NCI-H146 treated with DMSO at 0.1 percent for 48 hours (cell line): ENCODE measurements at regions not wholly inside any gene's neighbourhood (a gene's known extent, or its start where the extent isn't known, plus 50 kb on each side); places are given as distances from the start of the nearest gene placed in this dataset.
"Not testable (repeated sequence)": the region's sequence is repeated elsewhere in the genome, so short reads cannot be mapped to it uniquely, and the experiment has no call there.

Experiments
- DNase-seq: peaks from one replicate; lab custom pipeline; 2025; ENCODE audit not compliant: unreplicated experiment; lab: John Stamatoyannopoulos, UW

- no peak for DNase-seq
Observed at GRCh38 chr4:135114079-135114478, 912.5 kb upstream of the PABPC4L start.

- DNase-seq: no peak
Observed at GRCh38 chr4:135098061-135098460, 896.5 kb upstream of the PABPC4L start.

- DNase-seq: no peak
Observed at GRCh38 chr4:135073389-135073788, 871.8 kb upstream of the PABPC4L start.

- no peak for DNase-seq
Observed at GRCh38 chr4:135072553-135072952, 871.0 kb upstream of the PABPC4L start.

- DNase-seq: no peak
Observed at GRCh38 chr4:135065366-135065765, 863.8 kb upstream of the PABPC4L start.

- DNase-seq: no peak
Observed at GRCh38 chr4:135050086-135050717, 848.6 kb upstream of the PABPC4L start.

- no peak for DNase-seq
Observed at GRCh38 chr4:135032670-135033069, 831.1 kb upstream of the PABPC4L start.

GRCh38 chr4:135015771-135016170, 814.2 kb upstream of the PABPC4L start:
- no peak for DNase-seq

- DNase-seq: no peak
Observed at GRCh38 chr4:135007400-135007799, 805.8 kb upstream of the PABPC4L start.

- DNase-seq: no peak
Observed at GRCh38 chr4:134999169-134999568, 797.6 kb upstream of the PABPC4L start.

GRCh38 chr4:134961963-134962362, 760.4 kb upstream of the PABPC4L start:
- DNase-seq: no peak

- DNase-seq: no peak
Observed at GRCh38 chr4:134958862-134959261, 757.3 kb upstream of the PABPC4L start.

GRCh38 chr4:134955059-134955458, 753.5 kb upstream of the PABPC4L start:
- DNase-seq: no peak

GRCh38 chr4:134952775-134953174, 751.2 kb upstream of the PABPC4L start:
- no peak for DNase-seq

GRCh38 chr4:134952305-134952704, 750.7 kb upstream of the PABPC4L start:
- no peak for DNase-seq

- no peak for DNase-seq
Observed at GRCh38 chr4:134948110-134948642, 746.6 kb upstream of the PABPC4L start.

GRCh38 chr4:134944115-134944514, 742.5 kb upstream of the PABPC4L start:
- DNase-seq: no peak

- no peak for DNase-seq
Observed at GRCh38 chr4:134936014-134936413, 734.4 kb upstream of the PABPC4L start.

- DNase-seq: no peak
Observed at GRCh38 chr4:134935320-134935719, 733.7 kb upstream of the PABPC4L start.

GRCh38 chr4:134934036-134934808, 732.6 kb upstream of the PABPC4L start:
- DNase-seq: no peak

- no peak for DNase-seq
Observed at GRCh38 chr4:134915355-134915754, 713.8 kb upstream of the PABPC4L start.

- not testable (repeated sequence) for DNase-seq
Observed at GRCh38 chr4:134914250-134914649, 712.7 kb upstream of the PABPC4L start.
